Posterior vena cava (tissue), 2 donors: ENCODE measurements at regions not wholly inside any gene's neighbourhood (a gene's known extent, or its start where the extent isn't known, plus 50 kb on each side); places are given as distances from the start of the nearest gene placed in this dataset.
"Not testable (repeated sequence)": the region's sequence is repeated elsewhere in the genome, so short reads cannot be mapped to it uniquely, and the experiment has no call there.

Source experiments
- DNase-seq: peaks from one replicate; pipeline ENCODE4 v3.0.0-alpha.2; 2020; ENCODE audit warnings: low spot score
- intact Hi-C, 2 donors: fragments of 100-400 bp; cut with DNase I; formaldehyde crosslinking; loops; one replicate each; pipeline versions ENCODE4 v1.14.1 to v1.14.2; 2022 to 2023
- donor health status: DM: yes; HTN: yes; CAD: no.
- donor health status: DM: yes; HTN: yes; CAD: no.

- DNase-seq: no peak
- intact Hi-C loops: no loop called here
Measured at GRCh38 chr6:165181951-165182414, 127.4 kb downstream of the C6orf118 start.

GRCh38 chr6:165178056-165178455 is 131.3 kb downstream of the C6orf118 start:
- intact Hi-C loops: no loop called here

GRCh38 chr6:165173484-165173883 is 135.9 kb downstream of the C6orf118 start:
- DNase-seq: no peak
- intact Hi-C loops: no loop called here

More at GRCh38 chr6:165178056-165178455, 131.3 kb downstream of the C6orf118 start:
- no peak for DNase-seq

GRCh38 chr6:165167861-165168260 is 141.5 kb downstream of the C6orf118 start:
- no peak for DNase-seq
- intact Hi-C loops: no loop called here

GRCh38 chr6:165167311-165167710 is 142.1 kb downstream of the C6orf118 start:
- no peak for DNase-seq
- intact Hi-C loops: no loop called here

- DNase-seq: no peak
- intact Hi-C loops: no loop called here
Measured at GRCh38 chr6:165163519-165163918, 145.9 kb downstream of the C6orf118 start.

- DNase-seq: no peak
- intact Hi-C loops: no loop called here
Measured at GRCh38 chr6:165159460-165159859, 149.9 kb downstream of the C6orf118 start.

GRCh38 chr6:165146456-165146855 is 162.9 kb downstream of the C6orf118 start:
- intact Hi-C loops: no loop called here
- DNase-seq: no peak

GRCh38 chr6:165135889-165136288 is 173.5 kb downstream of the C6orf118 start:
- intact Hi-C loops: no loop called here
- no peak for DNase-seq

GRCh38 chr6:165129086-165129485 is 180.3 kb downstream of the C6orf118 start:
- intact Hi-C loops: no loop called here
- DNase-seq: no peak

GRCh38 chr6:165127743-165128142 is 181.7 kb downstream of the C6orf118 start:
- DNase-seq, intact Hi-C loops: not testable (repeated sequence)

GRCh38 chr6:165124681-165125080 is 184.7 kb downstream of the C6orf118 start:
- not testable (repeated sequence) for DNase-seq

GRCh38 chr6:165119231-165120020 is 190.0 kb downstream of the C6orf118 start:
- no peak for DNase-seq
- intact Hi-C loops: no loop called here

More at GRCh38 chr6:165124681-165125080, 184.7 kb downstream of the C6orf118 start:
- intact Hi-C loops: not testable (repeated sequence)

- intact Hi-C loops: no loop called here
- DNase-seq: no peak
Measured at GRCh38 chr6:165118736-165119135, 190.7 kb downstream of the C6orf118 start.

GRCh38 chr6:165117806-165118205 is 191.6 kb downstream of the C6orf118 start:
- DNase-seq: no peak
- intact Hi-C loops: no loop called here

GRCh38 chr6:165117121-165117520 is 192.3 kb downstream of the C6orf118 start:
- intact Hi-C loops: no loop called here
- DNase-seq: no peak

- no peak for DNase-seq
- intact Hi-C loops: no loop called here
Measured at GRCh38 chr6:165110860-165111259, 198.5 kb downstream of the C6orf118 start.

GRCh38 chr6:165109011-165109410 is 200.4 kb downstream of the C6orf118 start:
- DNase-seq: no peak
- intact Hi-C loops: no loop called here

GRCh38 chr6:165106261-165106660 is 203.1 kb downstream of the C6orf118 start:
- no peak for DNase-seq

GRCh38 chr6:165098165-165098564 is 211.2 kb downstream of the C6orf118 start:
- no peak for DNase-seq
- intact Hi-C loops: no loop called here

More at GRCh38 chr6:165106261-165106660, 203.1 kb downstream of the C6orf118 start:
- intact Hi-C loops: no loop called here

GRCh38 chr6:165096868-165097267 is 212.5 kb downstream of the C6orf118 start:
- no peak for DNase-seq
- intact Hi-C loops: no loop called here
